HG02623 (cell line): ENCODE measurements at regions not wholly inside any gene's neighbourhood (a gene's known extent, or its start where the extent isn't known, plus 50 kb on each side); places are given as distances from the start of the nearest gene placed in this dataset.
"Not testable (repeated sequence)": the region's sequence is repeated elsewhere in the genome, so short reads cannot be mapped to it uniquely, and the experiment has no call there.

Experiments used
- ATAC-seq: cut with Tn5 transposase; IDR thresholded peaks from one replicate; pipeline ENCODE4 v1.9.1; 2021; ENCODE audit warnings: moderate library complexity; ENCODE audit not compliant: unreplicated experiment

DNA sequence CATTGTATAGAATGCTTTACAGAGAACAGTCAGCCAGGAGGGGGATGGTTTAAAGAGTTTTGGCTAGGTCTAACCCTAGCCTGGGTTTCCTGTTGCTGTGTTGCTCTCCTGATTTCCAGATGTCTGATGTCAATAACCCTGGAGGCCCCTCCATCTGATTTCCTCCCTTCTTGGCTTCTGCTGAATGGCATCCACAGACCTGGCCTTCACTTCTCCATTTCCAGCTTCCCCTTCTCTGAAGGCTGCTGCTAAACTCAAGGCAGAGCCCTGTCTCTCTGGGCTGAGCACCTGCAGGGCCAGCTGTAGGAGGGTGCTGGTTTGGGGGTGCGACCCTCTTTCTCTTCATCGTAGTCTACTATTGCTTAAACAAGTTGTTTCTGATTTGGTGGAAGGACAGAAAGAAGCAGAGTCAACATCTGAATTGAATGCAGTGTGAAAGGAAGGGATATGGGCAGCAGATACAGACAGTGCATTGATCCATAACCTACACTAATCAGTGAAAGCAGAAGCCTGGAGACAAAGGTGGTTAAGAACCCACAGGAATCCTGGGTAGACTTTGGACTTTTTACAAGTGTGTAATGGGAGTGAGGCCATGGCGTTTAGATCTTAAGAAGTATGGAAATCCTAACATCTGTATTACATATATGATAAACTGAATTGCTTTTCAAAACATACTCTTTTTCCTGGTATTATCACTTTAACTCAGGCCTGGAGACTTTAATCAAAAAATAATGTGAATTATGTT is 153.6 kb downstream of the HRH4 start:
- no peak for ATAC-seq

DNA sequence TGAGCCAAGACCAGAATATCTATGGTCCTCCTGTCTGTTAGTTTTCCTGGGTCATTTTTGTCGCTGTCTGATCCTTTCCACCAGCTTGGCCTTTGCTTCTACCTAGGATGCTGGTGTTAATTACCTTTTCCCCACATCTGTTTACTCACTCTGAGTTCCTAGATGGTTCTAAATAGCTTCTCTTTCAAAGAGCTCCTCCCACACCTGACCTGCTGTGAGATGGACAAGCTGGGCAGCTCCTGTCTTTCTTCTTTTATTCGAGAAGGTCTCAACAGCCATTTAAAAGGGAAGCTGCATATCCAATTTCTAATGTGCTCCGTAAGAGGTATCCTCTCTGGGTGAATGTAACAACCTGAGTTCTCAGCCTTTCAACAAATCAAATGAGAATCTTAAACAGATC is 156.2 kb downstream of the HRH4 start:
- no peak for ATAC-seq

- ATAC-seq: not testable (repeated sequence)
Observed at GRCh38 chr18:24624421-24624820, 164.0 kb downstream of the HRH4 start.

- no peak for ATAC-seq
Observed at GRCh38 chr18:24627644-24628315, 167.3 kb downstream of the HRH4 start.

GRCh38 chr18:24628326-24628725 is 167.9 kb downstream of the HRH4 start:
- ATAC-seq: no peak

- ATAC-seq: no peak
Observed at GRCh38 chr18:24629921-24630320, 169.5 kb downstream of the HRH4 start.

GRCh38 chr18:24630346-24630880 is 170.0 kb downstream of the HRH4 start:
- ATAC-seq: no peak

GRCh38 chr18:24631243-24632025 is 171.0 kb downstream of the HRH4 start:
- no peak for ATAC-seq

DNA sequence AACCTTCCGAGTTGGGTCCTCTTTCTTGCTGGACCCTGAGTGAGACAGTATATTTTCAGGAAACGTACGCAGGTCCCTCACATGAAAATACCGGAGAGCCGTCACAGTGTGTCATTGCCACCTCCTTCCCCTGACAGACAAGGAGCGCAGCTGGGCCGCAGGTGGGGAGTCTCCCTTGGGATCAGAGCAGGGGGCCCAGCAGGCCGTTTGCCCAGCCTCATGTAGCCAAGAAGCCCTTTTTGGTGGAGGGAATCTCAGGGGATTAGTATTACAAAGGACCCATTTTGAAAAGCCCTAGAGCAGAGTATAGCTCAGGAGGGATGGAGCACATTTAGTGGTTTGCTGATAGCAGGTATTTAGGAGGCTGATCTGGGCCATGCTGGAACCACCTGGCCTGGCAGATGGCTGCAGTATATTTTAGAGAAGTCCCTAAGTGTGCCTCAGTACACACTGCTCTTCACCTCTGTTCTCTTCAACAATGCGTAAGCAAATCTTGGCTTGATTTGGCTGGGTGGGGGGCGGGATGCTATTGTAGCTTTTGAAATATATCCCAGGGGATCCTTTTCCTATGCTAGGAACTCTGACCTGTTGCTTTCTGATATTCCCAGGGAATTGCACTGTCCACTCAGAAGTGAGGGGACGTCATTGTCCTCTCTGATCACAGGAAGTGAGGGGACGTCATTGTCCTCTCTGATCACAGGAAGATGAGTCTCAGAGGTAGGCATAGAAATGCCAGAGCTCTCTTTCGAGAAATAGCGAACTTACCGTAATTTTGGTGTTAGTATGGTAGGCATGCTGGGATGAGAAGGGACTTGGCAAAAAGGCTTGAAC is 171.9 kb downstream of the HRH4 start:
- ATAC-seq: no peak

DNA sequence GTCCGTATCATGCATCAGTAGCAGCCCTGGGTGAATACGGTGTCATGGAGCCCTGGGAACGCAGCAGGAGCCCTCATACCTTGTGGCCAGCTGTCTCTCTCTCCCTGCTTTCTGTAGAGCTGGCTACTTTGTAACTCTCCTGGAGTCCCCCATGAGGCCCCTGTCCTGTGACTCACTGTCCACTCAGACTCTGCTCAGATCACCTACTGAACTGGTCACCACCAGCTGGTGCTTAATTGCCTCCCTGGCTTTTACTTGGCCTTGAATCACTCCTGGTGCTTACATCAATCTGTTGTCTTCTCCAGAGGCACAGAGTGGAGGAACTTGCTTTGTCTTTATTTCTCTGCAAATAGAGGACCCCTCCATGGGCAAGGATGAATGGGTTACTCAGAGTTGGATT is 172.7 kb downstream of the HRH4 start:
- ATAC-seq: no peak

DNA sequence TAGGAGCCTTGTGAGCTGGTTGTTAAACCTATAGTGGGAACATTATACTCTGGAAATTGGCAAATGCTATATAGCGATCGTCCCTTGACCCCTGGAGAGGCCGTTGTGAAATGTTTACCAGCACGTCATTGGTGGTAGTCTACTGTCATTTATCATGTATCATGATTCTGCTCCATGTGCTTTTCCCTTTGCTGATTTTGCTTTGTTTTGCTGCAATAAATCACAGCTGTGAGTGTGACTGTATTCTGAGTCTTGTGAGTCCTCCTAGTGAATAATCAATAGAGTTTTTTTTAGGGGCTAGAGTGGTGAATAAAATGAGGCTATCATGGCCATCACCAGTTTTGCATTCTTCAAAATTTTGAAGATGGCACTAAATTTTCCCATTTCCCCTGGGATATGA is 189.1 kb downstream of the HRH4 start:
- ATAC-seq: no peak

DNA sequence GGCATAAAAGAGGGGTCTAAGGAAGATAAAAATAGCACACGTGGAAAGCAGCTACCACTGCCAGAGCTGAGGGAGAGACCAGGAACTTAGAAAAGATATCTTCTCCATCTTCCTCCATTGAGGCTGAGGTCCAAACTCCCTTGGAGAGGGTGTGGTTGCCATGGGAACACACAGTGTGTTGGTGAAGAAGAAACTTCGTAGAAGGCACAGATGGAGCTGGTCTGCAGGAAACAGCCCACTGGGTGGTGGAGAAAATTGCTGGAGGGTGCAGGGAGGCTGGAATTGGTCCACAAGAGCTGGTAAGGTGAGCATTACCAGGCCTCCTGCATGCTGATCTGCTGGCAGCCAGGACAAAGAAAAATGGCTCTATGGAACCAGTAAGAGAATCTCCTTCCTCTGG is 191.0 kb downstream of the HRH4 start:
- no peak for ATAC-seq

- ATAC-seq: no peak
Observed at GRCh38 chr18:24656050-24656449, 195.6 kb downstream of the HRH4 start.

GRCh38 chr18:24656551-24657443 is 196.4 kb downstream of the HRH4 start:
- no peak for ATAC-seq

DNA sequence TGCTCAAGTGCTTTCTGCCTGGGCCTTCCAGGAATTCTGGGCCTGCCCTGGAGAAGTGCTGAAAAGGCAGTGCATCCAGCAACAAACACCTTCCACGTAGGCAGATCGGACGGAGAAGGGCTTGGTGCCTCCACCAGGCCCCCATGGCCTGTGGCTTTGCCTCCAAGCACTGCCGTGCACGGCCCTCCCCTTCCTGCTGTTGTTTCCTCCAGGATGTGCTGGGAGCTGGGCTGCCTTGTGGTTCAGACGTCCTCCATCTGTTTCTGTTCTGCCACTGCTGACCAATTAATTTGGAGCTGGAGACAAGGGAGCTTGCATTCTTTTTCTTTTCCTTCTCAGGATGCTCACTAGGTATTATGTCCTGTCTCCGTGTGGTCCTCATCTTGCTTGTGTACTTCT is 197.0 kb downstream of the HRH4 start:
- ATAC-seq: no peak

DNA sequence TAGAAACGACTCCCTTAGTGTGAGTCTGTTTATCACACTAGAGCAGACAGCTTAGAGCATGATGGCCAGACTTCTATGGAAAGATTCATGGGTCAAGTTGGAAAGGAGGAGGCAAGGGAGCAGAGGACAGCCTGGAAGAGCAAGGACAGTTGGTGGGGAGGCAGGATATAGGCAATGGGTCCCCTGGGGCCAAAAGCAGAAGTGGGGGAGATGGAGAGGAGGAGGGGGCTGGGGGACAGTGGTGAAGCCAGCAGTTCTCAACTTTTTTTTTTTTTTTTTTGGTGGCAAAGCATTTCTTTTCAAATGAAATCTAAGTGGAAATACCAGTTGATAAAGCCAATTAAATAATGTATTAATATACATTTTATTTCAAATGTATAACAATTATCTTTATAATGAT is 197.9 kb downstream of the HRH4 start:
- ATAC-seq: no peak

- ATAC-seq: peak; percentile 74
Observed at GRCh38 chr18:24659827-24660720, 199.6 kb downstream of the HRH4 start.

DNA sequence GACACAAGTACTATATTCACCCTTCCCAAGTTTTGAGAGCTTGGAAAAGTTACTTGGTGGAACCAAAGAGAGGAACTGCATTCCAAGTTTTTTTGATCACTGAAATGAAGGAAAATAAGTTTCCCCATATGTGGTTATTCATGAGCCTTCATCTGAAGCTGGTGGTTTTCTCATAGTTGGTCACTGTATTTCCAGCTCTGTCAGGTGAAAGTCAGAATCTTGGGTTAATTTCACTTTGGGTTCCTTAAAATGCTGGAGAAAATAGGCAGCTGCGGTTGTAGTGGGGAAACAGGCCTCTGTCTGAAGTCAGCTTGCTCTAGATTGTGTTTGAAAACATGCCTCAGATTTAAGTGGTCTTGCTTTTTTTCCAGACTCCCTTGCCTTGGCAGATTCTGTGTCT is 200.5 kb downstream of the HRH4 start:
- no peak for ATAC-seq

DNA sequence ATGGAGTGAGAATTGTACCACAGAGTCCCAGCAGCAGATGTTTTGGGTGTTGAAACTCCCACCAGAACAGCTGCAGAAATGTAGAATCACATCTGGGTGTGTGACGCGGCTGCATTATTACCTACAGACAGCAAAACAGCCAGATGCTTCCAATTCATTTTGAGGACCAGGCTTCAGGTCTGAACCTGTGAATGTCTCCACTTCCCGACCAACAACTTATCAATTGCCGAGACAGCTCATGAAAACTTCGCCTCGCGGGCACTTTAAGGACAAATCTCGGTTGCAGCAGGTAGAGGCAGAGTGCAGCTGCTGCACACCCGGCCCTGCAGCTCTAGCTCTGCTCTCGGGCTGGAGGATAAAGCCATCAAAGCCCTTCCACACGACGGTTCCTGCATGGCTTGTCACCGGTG is 202.0 kb downstream of the HRH4 start:
- no peak for ATAC-seq
